Putamen (tissue), 1 donor: ENCODE measurements at regions not wholly inside any gene's neighbourhood (a gene's known extent, or its start where the extent isn't known, plus 50 kb on each side); places are given as distances from the start of the nearest gene placed in this dataset.
"Not testable (repeated sequence)": the region's sequence is repeated elsewhere in the genome, so short reads cannot be mapped to it uniquely, and the experiment has no call there.

ENCODE experiments used
- DNase-seq: peaks from one replicate; pipeline ENCODE4 v3.0.0-alpha.2; 2016; ENCODE audit warnings: low spot score

DNA sequence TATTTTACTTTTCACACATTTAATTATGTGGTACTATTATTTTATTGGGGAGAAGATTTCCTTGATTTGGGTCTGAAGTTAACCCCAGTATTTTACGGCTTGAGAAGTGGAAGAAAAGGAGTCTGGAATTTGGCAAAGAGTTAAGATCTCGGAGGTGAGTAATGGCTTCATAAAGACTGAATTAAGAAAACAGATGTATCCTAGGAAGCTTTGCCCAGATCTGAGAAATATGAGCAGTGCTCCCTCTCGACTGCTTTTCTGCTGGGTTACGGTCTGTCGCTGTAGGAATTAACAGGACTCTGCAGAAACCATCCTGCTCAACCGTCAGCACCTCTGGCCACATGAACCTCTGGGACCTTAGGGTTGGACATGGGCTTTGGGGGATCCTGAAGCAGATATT lies 163.6 kb upstream of the NDN start:
- DNase-seq: no peak

DNA sequence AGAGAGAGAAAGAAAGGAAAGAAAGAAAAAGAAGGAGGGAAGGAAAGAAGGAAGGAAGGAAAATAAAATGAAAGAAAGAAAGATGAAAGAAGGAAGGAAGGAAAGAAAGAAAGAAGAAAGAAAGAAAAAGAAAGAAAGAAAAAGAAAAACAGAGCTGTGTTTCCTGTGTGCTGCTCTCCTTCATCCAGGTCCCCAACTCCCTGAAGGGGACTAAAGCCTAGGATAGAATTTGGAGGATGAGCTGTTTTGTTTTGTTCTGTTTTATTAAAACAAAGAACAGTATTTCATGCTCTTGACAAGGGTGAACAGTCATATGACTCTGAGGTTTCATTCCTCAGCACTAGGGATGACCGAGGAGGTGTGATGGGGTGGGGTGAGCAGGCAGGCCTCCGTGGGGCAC lies 164.8 kb upstream of the NDN start:
- DNase-seq: no peak

DNA sequence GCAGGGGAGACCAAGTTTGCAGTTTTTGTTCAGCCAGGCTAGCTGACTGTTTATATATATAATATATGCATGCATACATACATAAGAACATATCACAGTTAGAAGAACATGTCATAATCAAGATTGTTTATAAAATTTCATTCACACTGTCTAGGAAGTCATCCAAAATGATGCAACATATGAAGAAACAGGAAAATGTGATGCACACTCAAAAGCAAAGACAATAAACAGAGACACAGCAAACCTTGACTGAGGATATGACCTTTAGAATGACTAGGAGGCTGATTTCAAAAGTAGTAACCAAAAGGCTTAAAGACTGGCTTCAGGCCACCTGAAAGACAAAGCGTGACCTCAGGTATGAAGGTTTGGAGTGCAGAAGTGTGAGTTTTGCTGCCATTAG lies 166.2 kb upstream of the NDN start:
- no peak for DNase-seq

DNA sequence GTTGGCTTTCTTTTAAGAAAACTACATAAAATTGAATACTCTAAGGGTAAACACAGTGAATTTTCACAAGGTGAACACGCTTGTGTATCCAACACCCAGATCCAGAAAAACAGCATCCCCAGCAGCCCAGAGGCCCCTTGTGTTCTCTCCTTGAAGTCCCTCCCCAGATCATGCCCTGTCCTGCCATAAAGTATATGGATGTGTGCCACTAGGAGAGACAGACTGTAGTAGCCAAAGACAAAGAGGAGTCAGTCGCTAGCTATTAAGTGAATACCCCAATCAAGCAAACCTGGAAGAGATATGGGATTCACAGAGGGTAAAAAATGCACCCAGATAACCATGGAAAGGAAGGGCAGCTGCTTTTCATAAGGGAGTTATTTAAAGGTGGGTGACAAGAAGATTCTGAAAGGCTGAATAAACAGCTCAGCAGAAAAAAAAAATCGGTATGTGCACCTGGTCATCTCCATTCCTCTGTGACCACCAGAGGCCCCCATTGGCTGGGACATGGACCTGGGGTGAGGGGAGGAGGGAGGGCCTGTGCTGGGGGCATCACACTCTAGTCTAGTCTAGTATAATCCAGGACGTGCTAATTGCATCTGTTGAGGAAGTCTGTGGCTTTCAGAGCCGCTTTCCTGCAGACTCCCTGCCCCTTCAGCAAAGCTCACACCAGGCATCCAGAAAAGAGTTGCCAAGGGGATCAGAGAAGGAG lies 167.3 kb upstream of the NDN start:
- no peak for DNase-seq

DNA sequence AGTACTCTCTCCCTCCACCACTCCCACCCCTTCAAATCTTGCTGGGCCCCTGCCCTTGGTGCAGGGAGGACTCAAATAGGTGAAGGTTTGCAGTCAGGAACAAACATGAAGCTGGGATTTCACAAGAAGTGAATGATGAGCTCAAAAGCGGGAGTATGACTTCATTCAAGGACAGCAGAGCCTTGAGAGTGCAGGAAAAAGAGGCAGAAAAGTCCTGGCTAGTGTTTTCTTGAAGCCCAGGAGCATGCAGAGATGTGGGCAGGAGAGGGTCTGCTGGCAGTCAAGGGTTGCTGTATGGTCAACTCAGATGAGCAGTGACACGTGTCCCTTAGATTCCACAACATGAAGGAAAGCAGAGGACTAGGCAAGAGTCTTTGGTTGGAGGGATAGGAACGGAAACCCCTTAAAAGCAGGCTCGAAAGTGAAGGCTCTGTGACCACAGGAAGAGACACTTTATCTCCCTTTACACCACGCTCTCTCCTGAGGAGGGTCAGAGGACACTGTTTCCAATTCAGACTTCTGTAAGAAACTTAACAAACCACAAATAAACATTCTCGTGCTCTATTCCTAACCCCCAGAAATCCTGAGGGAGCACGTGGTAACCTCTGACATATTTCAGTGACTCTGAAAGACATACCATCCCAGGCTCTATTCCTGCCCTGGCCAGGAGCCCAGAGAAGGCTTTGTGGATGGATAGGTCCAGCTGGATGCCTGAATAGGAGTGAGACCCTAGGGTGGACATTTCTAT lies 168.0 kb upstream of the NDN start:
- DNase-seq: no peak

DNA sequence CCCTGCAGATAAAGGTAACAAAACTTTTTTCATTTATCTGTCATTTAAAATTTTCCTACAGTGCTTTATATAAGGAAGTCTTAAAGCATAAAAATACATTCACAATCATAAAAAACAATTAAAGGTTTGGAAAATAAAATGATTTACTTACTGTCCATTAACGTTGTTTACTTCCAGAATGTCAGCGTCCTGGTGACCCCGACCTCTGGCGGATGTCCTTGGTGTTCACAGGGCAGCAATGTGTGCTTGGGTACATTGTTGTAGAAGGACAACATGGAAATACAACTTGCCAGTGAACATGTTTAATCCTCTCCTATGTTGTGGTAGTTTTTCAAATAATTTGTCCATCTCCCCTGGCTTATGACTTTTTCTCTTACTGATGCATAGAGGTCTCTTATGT lies 168.8 kb upstream of the NDN start:
- DNase-seq: no peak

DNA sequence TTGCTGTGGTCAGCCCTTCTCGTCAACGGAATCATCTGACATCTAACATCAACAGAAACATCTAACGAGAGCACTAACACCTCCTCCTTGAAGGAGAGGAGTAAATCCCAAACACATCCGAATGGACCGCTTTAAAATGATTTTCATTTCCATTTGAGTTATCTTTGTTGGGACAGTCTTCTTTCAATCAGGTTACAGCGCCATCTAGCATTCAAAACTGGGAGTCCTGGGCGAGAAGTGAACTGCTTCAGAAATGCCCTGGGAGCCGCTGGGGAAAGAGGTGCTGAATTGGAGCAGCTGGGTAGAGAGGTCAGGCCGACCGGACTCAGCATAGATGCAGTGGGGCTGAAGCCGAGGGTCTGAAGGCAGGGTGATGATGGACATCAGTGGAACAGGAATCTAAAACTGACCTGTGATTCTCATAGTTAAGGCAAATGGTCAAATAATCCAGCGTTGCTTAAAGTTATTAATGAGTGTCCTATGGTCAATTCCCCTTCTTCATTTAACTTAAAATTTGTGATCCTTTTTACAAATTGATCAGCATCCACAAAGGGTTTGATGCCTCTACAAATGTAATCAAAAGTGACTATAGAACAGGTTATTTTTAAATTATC lies 170.0 kb upstream of the NDN start:
- peak; percentile 35 for DNase-seq

DNA sequence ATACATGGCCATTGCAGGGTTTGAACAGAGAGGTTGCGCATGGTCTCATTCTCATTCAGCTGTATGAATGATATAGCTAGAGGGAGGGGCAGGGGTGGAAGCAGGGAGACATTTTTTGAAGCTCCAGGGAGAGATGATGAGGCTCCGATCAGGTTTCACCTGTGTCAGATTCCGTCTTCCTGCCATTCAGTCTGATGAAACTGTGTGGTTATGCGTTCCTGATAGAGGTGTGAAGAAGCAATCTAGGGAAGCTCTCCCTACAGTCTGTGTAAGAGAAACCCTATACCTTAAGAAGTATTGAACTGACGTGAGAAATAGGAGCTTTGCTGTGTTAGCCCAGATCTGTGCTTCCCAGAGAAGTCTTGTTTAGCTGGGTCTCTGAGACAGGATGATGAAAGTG lies 171.9 kb upstream of the NDN start:
- no peak for DNase-seq

DNA sequence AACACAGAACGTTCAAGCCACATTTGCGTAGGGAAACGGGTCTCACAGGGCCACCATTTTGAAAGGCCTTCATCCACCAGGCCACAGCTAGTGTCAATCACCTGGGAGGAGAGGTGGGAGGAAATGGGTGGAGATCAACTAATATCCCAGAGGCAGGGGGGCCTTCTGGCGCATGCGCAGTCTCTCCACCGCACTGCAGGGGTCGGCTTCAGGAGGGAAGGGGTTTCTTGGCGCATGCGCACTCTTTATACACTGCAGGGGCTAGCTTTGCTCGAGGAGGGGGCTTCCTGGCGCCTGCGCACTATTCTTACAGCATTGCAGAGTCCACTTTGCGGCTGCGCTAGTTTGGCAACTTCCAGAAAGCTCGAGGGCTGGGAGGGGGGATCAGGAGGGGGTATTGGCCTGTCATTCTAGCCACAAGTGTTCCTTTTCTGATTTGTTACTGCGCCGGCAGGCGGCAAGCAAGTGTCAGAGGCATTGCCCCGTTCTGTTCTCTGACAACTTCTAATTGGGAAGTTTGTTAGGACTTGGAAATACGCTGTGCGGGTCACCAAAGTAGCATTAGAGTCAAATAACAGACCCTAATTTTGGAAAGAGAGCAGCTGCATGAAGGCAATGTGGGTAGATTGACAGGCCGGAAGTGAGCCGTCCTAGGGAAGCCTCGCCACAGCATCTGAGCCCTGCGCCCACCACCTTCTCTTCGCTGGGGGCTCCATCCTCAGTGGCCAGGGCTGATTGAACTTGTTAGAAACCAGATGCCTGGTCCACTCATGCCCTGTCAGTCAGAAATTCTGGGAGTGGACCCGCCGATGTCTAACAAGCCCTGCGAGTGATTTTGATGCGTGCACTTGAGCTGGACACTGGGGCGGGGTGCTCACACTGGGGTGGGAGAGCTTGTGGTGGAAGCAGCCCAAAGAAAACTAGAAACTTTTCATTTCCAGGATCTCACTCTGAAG lies 173.5 kb upstream of the NDN start:
- DNase-seq: no peak

DNA sequence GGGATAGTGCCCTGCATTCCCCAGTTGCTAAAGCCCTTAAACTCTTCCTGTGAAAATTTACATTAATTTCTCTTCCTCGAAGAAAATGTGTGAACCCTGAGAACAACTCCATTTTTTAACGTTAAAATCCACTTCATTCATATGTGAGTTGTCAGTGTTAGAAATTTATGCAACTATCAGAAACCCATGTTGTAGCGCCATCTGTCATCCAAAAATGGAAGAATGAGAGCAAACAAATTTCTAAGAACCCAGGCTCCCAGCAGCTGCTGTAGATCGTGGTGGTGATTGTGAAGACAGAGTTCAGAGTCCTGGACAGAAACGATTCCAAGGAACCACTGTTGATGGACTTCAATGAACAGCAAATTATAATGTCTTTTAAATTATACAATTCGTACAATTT lies 179.7 kb upstream of the NDN start:
- DNase-seq: peak; percentile 4

DNA sequence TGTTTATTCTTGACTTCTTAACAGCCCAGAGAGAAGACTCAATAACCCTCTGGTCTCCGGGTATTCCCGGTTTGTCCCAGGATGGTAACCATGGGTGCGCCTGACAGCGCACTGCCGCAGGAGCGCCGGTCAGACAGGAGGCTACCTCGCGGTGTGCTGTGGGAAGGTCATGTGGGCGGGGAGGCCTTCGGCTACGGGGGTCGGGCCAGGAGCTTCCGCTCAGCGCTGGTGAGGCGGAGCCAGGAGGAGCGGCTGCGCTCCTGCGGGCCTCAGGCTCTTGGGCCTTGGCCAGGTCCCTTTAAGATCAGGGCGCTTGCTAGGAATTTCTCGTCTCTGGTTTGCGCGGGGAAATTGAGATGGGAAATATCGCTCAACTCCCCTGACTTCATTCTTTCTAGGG lies 182.3 kb upstream of the NDN start:
- no peak for DNase-seq

DNA sequence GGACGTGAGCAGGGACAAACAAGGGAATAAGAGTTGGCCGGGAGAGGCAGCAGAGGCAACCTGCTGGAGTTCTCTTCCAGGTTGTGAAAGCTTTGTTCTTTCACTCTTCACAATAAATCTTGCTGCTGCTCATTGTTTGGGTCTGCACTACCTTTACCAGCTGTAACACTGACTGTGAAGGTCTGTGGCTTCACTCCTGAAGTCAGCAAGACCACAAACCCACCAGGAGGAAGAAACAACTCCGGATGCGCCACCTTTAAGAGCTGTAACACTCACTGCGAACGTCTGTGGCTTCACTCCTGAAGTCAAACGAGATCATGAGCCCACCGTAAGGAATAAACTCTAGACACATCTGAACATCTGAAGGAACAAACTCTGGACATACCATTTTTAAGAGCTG lies 186.5 kb upstream of the NDN start:
- DNase-seq: not testable (repeated sequence)

- DNase-seq: no peak
Measured at GRCh38 chr15:23877502-23878412, 190.7 kb upstream of the NDN start.

DNA sequence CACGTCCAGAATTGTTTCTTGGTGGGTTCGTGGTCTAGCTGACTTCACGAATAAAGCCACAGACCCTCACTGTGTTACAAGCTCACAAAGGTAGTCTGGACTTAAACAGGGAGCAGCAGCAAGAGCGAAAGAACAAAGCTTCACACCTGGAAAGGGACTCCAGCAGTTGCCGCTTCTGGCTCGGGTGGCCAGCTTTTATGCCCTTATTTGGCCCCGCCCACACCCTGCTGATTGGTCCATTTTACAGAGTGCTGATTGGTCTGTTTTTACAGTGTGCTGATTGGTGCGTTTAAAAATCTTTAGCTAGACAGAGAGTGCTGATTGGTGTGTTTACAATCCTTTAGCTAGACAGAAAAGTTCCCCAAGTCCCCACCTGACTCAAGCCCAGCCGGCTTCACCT lies 194.2 kb upstream of the NDN start:
- no peak for DNase-seq

- no peak for DNase-seq
Measured at GRCh38 chr15:23890218-23890617, 203.1 kb upstream of the NDN start.

- no peak for DNase-seq
Measured at GRCh38 chr15:23897091-23897490, 210.0 kb upstream of the NDN start.

- no peak for DNase-seq
Measured at GRCh38 chr15:23897531-23897930, 210.4 kb upstream of the NDN start.

DNA sequence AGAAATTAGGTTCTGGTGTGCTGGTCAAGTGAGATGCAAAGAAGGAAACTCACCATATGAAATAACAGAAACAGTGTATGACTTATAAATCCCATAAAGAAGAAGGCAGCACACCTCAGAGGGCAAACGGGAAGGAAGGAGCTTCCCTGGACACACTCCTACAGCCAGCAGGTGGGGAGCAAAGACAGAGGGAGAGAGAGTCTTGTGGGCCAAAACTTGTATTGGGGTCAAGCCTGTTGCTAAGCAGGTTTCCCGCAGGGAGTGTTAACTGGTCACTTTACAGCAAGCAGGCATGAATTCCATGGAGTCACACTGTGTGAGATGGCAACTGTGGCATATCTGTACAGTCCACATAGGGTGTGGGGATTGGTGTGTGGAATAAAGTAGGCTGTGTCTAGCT lies 222.9 kb upstream of the NDN start:
- no peak for DNase-seq

DNA sequence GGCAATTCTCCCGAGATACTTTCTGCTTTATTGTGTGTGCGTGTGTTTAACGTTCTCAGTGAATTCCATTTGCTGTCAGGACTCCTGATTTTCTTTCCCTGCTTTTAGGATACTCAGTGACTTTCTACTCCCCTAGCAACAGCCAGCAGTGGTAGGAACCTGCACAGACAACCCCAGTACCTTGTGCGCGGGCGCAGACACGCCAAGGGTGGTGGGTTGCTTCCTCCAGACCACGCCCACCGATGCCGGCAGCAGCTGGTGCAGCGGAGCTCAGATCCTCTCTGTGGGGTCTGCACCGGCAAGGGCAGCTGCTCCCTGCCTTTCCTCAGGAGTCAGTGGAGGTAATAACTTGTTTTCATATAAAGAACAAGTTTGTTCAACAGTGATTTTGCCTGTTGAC lies 225.1 kb upstream of the NDN start:
- DNase-seq: peak; percentile 40

DNA sequence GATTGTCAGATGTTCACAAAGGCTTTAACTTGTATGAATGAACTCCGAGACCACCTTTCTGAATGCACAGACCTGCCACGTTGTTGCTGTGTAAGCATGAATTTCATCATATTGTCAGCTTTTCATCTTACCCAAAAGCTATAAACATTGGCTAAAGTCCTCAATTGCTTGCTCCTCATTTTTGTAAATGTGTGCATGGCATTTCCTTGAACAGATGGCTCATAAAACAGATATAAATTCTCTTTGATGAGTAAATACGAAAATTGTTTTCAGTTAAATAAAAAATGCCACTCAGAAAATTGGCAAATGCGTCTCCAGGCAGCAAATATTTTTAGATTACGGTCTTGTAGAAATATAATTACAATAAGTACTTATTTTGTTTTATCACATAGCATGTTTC lies 226.0 kb upstream of the NDN start:
- DNase-seq: no peak

GRCh38 chr15:23913635-23914034 lies 226.5 kb upstream of the NDN start:
- no peak for DNase-seq
